ENCODE measurements at regions not wholly inside any gene's neighbourhood (a gene's known extent, or its start where the extent isn't known, plus 50 kb on each side); places are given as distances from the start of the nearest gene placed in this dataset.

- TF ChIP-seq, protein P1, sequence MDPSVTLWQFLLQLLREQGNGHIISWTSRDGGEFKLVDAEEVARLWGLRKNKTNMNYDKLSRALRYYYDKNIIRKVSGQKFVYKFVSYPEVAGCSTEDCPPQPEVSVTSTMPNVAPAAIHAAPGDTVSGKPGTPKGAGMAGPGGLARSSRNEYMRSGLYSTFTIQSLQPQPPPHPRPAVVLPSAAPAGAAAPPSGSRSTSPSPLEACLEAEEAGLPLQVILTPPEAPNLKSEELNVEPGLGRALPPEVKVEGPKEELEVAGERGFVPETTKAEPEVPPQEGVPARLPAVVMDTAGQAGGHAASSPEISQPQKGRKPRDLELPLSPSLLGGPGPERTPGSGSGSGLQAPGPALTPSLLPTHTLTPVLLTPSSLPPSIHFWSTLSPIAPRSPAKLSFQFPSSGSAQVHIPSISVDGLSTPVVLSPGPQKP (IDR thresholded peaks at IDR 0.05; ENCODE audit: low read depth, low read length): no peak
- TF ChIP-seq NKRF (conservative IDR thresholded peaks at IDR 0.05): no peak
- TF ChIP-seq MAX (IDR thresholded peaks at IDR 0.05; ENCODE audit: low read depth, low read length): no peak
- no peak for TF ChIP-seq MTA2 (IDR thresholded peaks at IDR 0.05; ENCODE audit: low read depth)
Observed at GRCh38 chr9:65458992-65459391, 174.0 kb upstream of the FOXD4L5 start (continued).

DNA sequence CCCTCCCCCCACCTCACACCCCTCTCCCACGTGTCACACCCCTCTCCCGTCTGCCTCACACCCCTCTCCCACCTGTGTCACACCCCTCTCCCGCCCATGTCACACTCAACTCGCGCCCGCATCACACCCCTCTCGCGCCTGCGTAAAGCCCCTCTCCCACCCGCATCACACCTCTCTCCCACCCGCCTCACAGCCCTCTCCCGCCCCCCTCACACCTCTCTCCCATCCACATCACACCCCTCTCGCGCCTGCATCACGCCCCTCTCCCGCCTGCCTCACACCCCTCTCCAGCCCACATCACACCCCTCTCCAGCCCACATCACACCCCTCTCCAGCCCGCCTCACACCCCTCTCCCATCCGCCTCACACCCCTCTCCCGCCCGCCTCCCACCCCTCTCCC lies 173.5 kb upstream of the FOXD4L5 start:
- POLR2A ChIA-PET: no interaction called here
- in situ Hi-C loops (cut with MboI) (no loop called here), intact Hi-C loops (cut with micrococcal nuclease; ENCODE audit: unreplicated experiment) (no loop called here)
- Histone ChIP-seq H3K27ac (ENCODE audit: control insufficient read depth, insufficient read depth) (no peak overlapping the region), H3K4me3 (no peak overlapping the region), H3K27me3 (replicated peaks in 1 of 2; ENCODE audit: control insufficient read depth in 2 of 2, insufficient read depth in 2 of 2, low read length in 1 of 2) (no peaks in the 10 kb centered on the region), H3K9ac (ENCODE audit: control insufficient read depth, insufficient read depth, low read length) (no peak overlapping the region), H3K9me3 (replicated peaks; ENCODE audit: control insufficient read depth, insufficient read depth, low read length) (no peaks in the 10 kb centered on the region; the same call in 2 of the 3 replicates), H3K36me3 (ENCODE audit: control insufficient read depth in 2 of 2, insufficient read depth in 2 of 2, low read length in 1 of 2) (no peaks in the 10 kb centered on the region), H4K20me1 (ENCODE audit: control insufficient read depth, insufficient read depth) (no peaks in the 10 kb centered on the region), H3K79me2 (ENCODE audit: control insufficient read depth, insufficient read depth, low read length) (no peaks in the 10 kb centered on the region), H3K4me2 (ENCODE audit: control insufficient read depth, insufficient read depth) (no peak overlapping the region), H2AFZ (ENCODE audit: control insufficient read depth, low read depth, low read length) (no peak overlapping the region), H3K4me1 (ENCODE audit: control insufficient read depth, insufficient read depth, low read length) (no peaks in the 10 kb centered on the region)
- CTCF ChIA-PET: no interaction called here
- RAD21 ChIA-PET (ENCODE audit: unreplicated experiment): no interaction called here
- ATAC-seq (no peak), FAIRE-seq (no peak), DNase-seq (ENCODE audit: low read depth, low spot score) (no peak)
- no CpG with 5 or more reads among the region's 20 CpGs for WGBS (ENCODE audit: insufficient coverage, insufficient replicate concordance, low lambda C conversion rate, missing lambda C conversion rate)
- SMC1A ChIA-PET (ENCODE audit: uncharacterized antibody, unreplicated experiment): no interaction called here
- BruUV-seq (replicated peaks): no TSS peak
- TF ChIP-seq BACH1 (IDR thresholded peaks at IDR 0.05; ENCODE audit: borderline replicate concordance): no peak
- TF ChIP-seq, protein P2, sequence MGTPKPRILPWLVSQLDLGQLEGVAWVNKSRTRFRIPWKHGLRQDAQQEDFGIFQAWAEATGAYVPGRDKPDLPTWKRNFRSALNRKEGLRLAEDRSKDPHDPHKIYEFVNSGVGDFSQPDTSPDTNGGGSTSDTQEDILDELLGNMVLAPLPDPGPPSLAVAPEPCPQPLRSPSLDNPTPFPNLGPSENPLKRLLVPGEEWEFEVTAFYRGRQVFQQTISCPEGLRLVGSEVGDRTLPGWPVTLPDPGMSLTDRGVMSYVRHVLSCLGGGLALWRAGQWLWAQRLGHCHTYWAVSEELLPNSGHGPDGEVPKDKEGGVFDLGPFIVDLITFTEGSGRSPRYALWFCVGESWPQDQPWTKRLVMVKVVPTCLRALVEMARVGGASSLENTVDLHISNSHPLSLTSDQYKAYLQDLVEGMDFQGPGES (IDR thresholded peaks at IDR 0.05): no peak
- no peak for TF ChIP-seq SIN3A (IDR thresholded peaks at IDR 0.05; ENCODE audit: low read depth, low read length)
- no peak for TF ChIP-seq SUPT20H (IDR thresholded peaks at IDR 0.05; ENCODE audit: borderline replicate concordance, control insufficient read depth, low read depth, low read length)
- TF ChIP-seq EED (IDR thresholded peaks at IDR 0.05; ENCODE audit: low read depth): no peak
- TF ChIP-seq BCLAF1 (IDR thresholded peaks at IDR 0.05): no peak
- TF ChIP-seq BMI1 (IDR thresholded peaks at IDR 0.05; ENCODE audit: borderline replicate concordance): no peak
- TF ChIP-seq EZH2 (IDR thresholded peaks at IDR 0.05; ENCODE audit: borderline replicate concordance, control insufficient read depth, low read depth, low read length): no peak
- no peak for TF ChIP-seq ETV6 (conservative IDR thresholded peaks at IDR 0.05 in 1 of 2, IDR thresholded peaks at IDR 0.05 in 1 of 2; ENCODE audit: borderline replicate concordance in 1 of 2, low read depth in 1 of 2)
- TF ChIP-seq USF1 (IDR thresholded peaks at IDR 0.05; ENCODE audit: borderline replicate concordance, extremely low read length, insufficient read depth, low read depth, low read length): no peak
- TF ChIP-seq ZSCAN29 (IDR thresholded peaks at IDR 0.05): no peak

All from GM12878 (cell line).